Stimulated activated CD4-positive, alpha-beta T cell treated with anti-CD3 and anti-CD28 coated beads, Interleukin-12 subunit alpha, Interleukin-12 subunit beta, amount 100 ng/mL, for 48 hours (primary cell): ENCODE measurements at regions not wholly inside any gene's neighbourhood (a gene's known extent, or its start where the extent isn't known, plus 50 kb on each side); places are given as distances from the start of the nearest gene placed in this dataset.

Experiments
- DNase-seq, 3 donors: peaks; one replicate each; pipeline ENCODE4 v3.0.0-alpha.2; 2020; ENCODE audit warnings: low read depth in 2 of 3, low spot score in 1 of 3

GRCh38 chr15:101980206-101980910, 168.4 kb downstream of the OR4F15 start:
- peak in 2 of 3 donors; percentile 0 to 7 for DNase-seq
